ENCODE measurements at regions not wholly inside any gene's neighbourhood (a gene's known extent, or its start where the extent isn't known, plus 50 kb on each side); places are given as distances from the start of the nearest gene placed in this dataset.

DNA sequence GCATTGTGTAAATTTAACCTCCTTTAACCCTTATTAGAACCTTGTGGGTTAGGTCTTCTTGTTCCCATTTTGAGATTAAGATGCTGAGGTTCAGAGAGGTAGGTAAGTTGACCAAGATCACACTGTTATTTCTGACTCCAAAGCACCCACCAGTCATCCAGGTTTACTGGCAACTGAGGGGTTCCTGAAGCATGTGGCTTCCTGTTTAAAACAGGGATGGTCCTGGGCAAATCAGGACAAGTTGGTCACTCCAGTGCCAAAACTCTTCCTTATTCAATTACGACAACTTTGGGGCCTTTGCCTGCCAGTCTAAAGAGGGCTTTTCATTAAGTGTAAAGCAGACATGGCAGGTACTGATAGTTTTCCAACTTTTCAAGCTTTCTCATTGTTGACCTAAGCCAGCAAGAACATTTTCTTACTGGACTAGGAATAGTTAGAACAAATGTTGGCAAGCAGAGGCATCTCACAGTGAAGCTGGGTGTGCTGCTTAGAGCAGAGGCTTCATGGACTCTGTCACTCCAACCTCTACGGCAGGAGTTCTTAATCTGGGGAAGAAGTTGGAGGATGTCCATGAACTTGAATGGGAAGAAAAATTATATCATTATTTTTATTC is 149.4 kb upstream of the ADAMTS9 start:
- peak; percentile 68 for DNase-seq (ENCODE audit: low read depth)
- TF ChIP-seq CTCF (IDR thresholded peaks at IDR 0.05; ENCODE audit: insufficient read depth, low read depth, low read length, missing control alignments) = no peak
- H3K4me3 ChIP-seq (ENCODE audit: low read length) = no peak overlapping the region

DNA sequence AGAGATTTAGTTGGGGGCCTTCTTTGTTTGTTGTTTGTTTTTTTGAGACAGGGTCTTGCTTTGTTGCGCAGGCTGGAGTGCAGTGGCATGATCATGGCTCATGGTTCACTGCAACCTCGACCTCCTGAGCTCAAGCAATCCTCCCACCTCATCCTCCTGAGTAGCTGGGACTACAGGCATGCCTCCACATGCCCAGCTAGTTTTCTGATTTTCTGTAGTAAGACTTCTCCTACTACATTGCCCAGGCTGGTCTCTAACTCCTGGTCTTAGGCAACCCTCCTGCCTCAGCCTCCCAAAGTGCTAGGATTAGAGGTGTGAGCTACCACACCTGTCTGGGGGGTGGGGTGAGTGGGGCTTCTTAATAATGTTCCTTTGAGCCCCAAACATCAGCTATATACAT is 148.3 kb upstream of the ADAMTS9 start:
- no peak overlapping the region for H3K4me3 ChIP-seq (ENCODE audit: low read length)
- TF ChIP-seq CTCF (IDR thresholded peaks at IDR 0.05; ENCODE audit: insufficient read depth, low read depth, low read length, missing control alignments) = no peak
- DNase-seq (ENCODE audit: low read depth) = peak; percentile 72

- TF ChIP-seq CTCF (IDR thresholded peaks at IDR 0.05; ENCODE audit: insufficient read depth, low read depth, low read length, missing control alignments) = no peak
- no peak for DNase-seq (ENCODE audit: low read depth)
- no peak overlapping the region for H3K4me3 ChIP-seq (ENCODE audit: low read length)
Observed at GRCh38 chr3:64832098-64832497, 144.3 kb upstream of the ADAMTS9 start.

GRCh38 chr3:64830681-64831080 is 142.9 kb upstream of the ADAMTS9 start:
- H3K4me3 ChIP-seq (ENCODE audit: low read length) = no peak overlapping the region
- DNase-seq (ENCODE audit: low read depth) = no peak
- TF ChIP-seq CTCF (IDR thresholded peaks at IDR 0.05; ENCODE audit: insufficient read depth, low read depth, low read length, missing control alignments) = no peak

- TF ChIP-seq CTCF (IDR thresholded peaks at IDR 0.05; ENCODE audit: insufficient read depth, low read depth, low read length, missing control alignments) = no peak
- DNase-seq (ENCODE audit: low read depth) = no peak
- no peak overlapping the region for H3K4me3 ChIP-seq (ENCODE audit: low read length)
Observed at GRCh38 chr3:64829331-64829730, 141.5 kb upstream of the ADAMTS9 start.

DNA sequence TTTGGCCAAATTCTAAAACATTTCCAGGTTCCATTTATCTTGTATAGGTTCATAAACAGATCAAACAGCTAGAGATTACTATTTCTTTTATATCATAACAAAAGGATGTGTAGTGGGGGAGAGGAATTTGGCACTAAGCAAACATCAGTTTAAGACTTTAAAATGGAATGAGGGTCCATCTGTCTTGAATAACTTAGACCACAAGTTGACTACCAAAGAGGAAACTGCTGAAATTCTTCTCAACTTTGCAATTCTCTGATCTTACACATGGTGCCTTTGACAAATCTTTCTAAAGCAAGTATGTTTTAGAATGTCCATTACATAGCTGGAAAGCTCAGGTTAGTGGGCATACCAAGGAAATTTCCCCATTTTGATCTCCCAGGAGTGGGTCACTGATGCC is 140.5 kb upstream of the ADAMTS9 start:
- DNase-seq (ENCODE audit: low read depth) = no peak
- no peak for TF ChIP-seq CTCF (IDR thresholded peaks at IDR 0.05; ENCODE audit: insufficient read depth, low read depth, low read length, missing control alignments)
- H3K4me3 ChIP-seq (ENCODE audit: low read length) = no peak overlapping the region

DNA sequence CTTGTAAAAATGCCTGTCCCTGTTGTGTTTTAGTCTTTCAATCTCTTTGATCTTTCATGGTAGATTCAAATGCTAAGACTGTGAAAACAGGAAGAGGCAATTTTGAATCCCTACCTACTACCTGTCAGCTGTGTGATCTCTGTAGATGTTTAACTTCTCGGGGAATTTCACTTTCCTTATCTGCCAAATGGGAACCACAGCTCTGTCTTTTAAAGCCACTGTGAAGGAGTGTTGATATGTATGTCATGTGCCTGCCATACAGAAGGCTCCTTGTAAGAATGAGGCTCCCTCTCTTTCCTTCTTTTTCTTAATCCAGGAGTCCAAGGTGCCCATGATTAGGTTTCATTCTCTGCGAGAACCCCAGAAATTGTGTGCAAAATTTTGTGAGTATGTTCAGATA is 139.6 kb upstream of the ADAMTS9 start:
- no peak overlapping the region for H3K4me3 ChIP-seq (ENCODE audit: low read length)
- no peak for DNase-seq (ENCODE audit: low read depth)
- no peak for TF ChIP-seq CTCF (IDR thresholded peaks at IDR 0.05; ENCODE audit: insufficient read depth, low read depth, low read length, missing control alignments)
